Fibroblast of skin of scalp (primary cell): ENCODE measurements at regions not wholly inside any gene's neighbourhood (a gene's known extent, or its start where the extent isn't known, plus 50 kb on each side); places are given as distances from the start of the nearest gene placed in this dataset.
"Not testable (repeated sequence)": the region's sequence is repeated elsewhere in the genome, so short reads cannot be mapped to it uniquely, and the experiment has no call there.

Experiments
- DNase-seq: peaks from one replicate; pipeline ENCODE4 v3.0.0-alpha.2; 2013

GRCh38 chr22:48425091-48425506 lies 1402.6 kb downstream of the BRD1 start:
- no peak for DNase-seq

GRCh38 chr22:48424661-48425060 lies 1403.0 kb downstream of the BRD1 start:
- DNase-seq, result no peak

GRCh38 chr22:48424201-48424627 lies 1403.5 kb downstream of the BRD1 start:
- DNase-seq, result no peak

GRCh38 chr22:48423481-48423911 lies 1404.2 kb downstream of the BRD1 start:
- peak; percentile 88 for DNase-seq

- DNase-seq, result no peak
These were observed 1404.7 kb downstream of the BRD1 start for GRCh38 chr22:48422900-48423480.

- no peak for DNase-seq
These were observed 1408.8 kb downstream of the BRD1 start for GRCh38 chr22:48418831-48419230.

- DNase-seq, result no peak
These were observed 1410.2 kb downstream of the BRD1 start for GRCh38 chr22:48417225-48418070.

- DNase-seq, result peak; percentile 33
These were observed 1411.1 kb downstream of the BRD1 start for GRCh38 chr22:48416396-48417224.

GRCh38 chr22:48415520-48415919 lies 1412.2 kb downstream of the BRD1 start:
- no peak for DNase-seq

- DNase-seq, result no peak
These were observed 1413.0 kb downstream of the BRD1 start for GRCh38 chr22:48414651-48415050.

GRCh38 chr22:48412931-48413330 lies 1414.7 kb downstream of the BRD1 start:
- DNase-seq, result not testable (repeated sequence)

GRCh38 chr22:48410536-48410935 lies 1417.1 kb downstream of the BRD1 start:
- DNase-seq, result no peak

GRCh38 chr22:48407256-48407955 lies 1420.3 kb downstream of the BRD1 start:
- no peak for DNase-seq

GRCh38 chr22:48406161-48406560 lies 1421.5 kb downstream of the BRD1 start:
- no peak for DNase-seq

GRCh38 chr22:48405741-48406140 lies 1421.9 kb downstream of the BRD1 start:
- DNase-seq, result no peak

- no peak for DNase-seq
These were observed 1422.7 kb downstream of the BRD1 start for GRCh38 chr22:48404801-48405447.

GRCh38 chr22:48403521-48404403 lies 1423.9 kb downstream of the BRD1 start:
- DNase-seq, result no peak

GRCh38 chr22:48402591-48403031 lies 1425.1 kb downstream of the BRD1 start:
- DNase-seq, result no peak

GRCh38 chr22:48401523-48401922 lies 1426.2 kb downstream of the BRD1 start:
- DNase-seq, result not testable (repeated sequence)

GRCh38 chr22:48398181-48398905 lies 1429.3 kb downstream of the BRD1 start:
- no peak for DNase-seq
